ENCODE measurements at regions not wholly inside any gene's neighbourhood (a gene's known extent, or its start where the extent isn't known, plus 50 kb on each side); places are given as distances from the start of the nearest gene placed in this dataset.

GRCh38 chr1:201672685-201673084 is 133.8 kb downstream of the NAV1 start:
- no peak for FAIRE-seq
- RAD21 ChIA-PET (ENCODE audit: unreplicated experiment) = interaction anchor here (1.2 kb wide), 1 partner anchor 30 kb away, joined by 3 read pairs; no protein-coding TSS in a partner anchor
- SMC1A ChIA-PET (ENCODE audit: uncharacterized antibody, unreplicated experiment) = interaction anchor here (1.1 kb wide), 1 partner anchor 669 kb away, joined by 3 read pairs; the partner anchor contains the start of gene UBE2T
- no peak overlapping the region for H3K9ac ChIP-seq (ENCODE audit: control insufficient read depth, insufficient read depth, low read length)
- H3K4me3 ChIP-seq = no peak overlapping the region
- H2AFZ ChIP-seq (ENCODE audit: control insufficient read depth, low read depth, low read length) = no peak overlapping the region
- no peak for ATAC-seq
- 46% methylated on average over 8 of the region's 8 CpGs for WGBS (ENCODE audit: insufficient coverage, insufficient replicate concordance, low lambda C conversion rate, missing lambda C conversion rate)
- no peak overlapping the region for H3K4me2 ChIP-seq (ENCODE audit: control insufficient read depth, insufficient read depth)
- no peaks in the 10 kb centered on the region for H3K79me2 ChIP-seq (ENCODE audit: control insufficient read depth, insufficient read depth, low read length)
- no peak overlapping the region for H3K27ac ChIP-seq (ENCODE audit: control insufficient read depth, insufficient read depth)
- no peaks in the 10 kb centered on the region for H3K36me3 ChIP-seq (ENCODE audit: control insufficient read depth in 2 of 2, insufficient read depth in 2 of 2, low read length in 1 of 2)
- H3K4me1 ChIP-seq (ENCODE audit: control insufficient read depth, insufficient read depth, low read length) = no peaks in the 10 kb centered on the region
- in situ Hi-C loops (cut with MboI) = no loop called here
- no TSS peak for BruUV-seq (replicated peaks)
- POLR2A ChIA-PET = no interaction called here
- intact Hi-C loops (cut with micrococcal nuclease; ENCODE audit: unreplicated experiment) = no loop called here
- DNase-seq (ENCODE audit: low read depth, low spot score) = no peak
- CTCF ChIA-PET = no interaction called here
- no peaks in the 10 kb centered on the region for H3K9me3 ChIP-seq (replicated peaks; ENCODE audit: control insufficient read depth, insufficient read depth, low read length)
- TF ChIP-seq, protein P1, sequence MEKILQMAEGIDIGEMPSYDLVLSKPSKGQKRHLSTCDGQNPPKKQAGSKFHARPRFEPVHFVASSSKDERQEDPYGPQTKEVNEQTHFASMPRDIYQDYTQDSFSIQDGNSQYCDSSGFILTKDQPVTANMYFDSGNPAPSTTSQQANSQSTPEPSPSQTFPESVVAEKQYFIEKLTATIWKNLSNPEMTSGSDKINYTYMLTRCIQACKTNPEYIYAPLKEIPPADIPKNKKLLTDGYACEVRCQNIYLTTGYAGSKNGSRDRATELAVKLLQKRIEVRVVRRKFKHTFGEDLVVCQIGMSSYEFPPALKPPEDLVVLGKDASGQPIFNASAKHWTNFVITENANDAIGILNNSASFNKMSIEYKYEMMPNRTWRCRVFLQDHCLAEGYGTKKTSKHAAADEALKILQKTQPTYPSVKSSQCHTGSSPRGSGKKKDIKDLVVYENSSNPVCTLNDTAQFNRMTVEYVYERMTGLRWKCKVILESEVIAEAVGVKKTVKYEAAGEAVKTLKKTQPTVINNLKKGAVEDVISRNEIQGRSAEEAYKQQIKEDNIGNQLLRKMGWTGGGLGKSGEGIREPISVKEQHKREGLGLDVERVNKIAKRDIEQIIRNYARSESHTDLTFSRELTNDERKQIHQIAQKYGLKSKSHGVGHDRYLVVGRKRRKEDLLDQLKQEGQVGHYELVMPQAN (conservative IDR thresholded peaks at IDR 0.05) = no peak
- TF ChIP-seq NFIC (IDR thresholded peaks at IDR 0.05; ENCODE audit: low read depth, low read length) (no peak), SREBF2 (IDR thresholded peaks at IDR 0.05; ENCODE audit: low read length) (no peak), CREB1 (IDR thresholded peaks at IDR 0.05; ENCODE audit: low read depth) (no peak), CTCF (IDR thresholded peaks at IDR 0.05 in 2 of 3, conservative IDR thresholded peaks at IDR 0.05 in 1 of 3; ENCODE audit: control insufficient read depth in 2 of 3, extremely low read depth in 1 of 3, insufficient read depth in 1 of 3, low read depth in 3 of 3, low read length in 3 of 3) (no peak), STAT3 (IDR thresholded peaks at IDR 0.05; ENCODE audit: low read depth, low read length) (no peak), PML (IDR thresholded peaks at IDR 0.05; ENCODE audit: low read length) (no peak), POLR2AphosphoS2 (IDR thresholded peaks at IDR 0.05; ENCODE audit: low read depth, low read length) (no peak)
- TF ChIP-seq, protein P2, sequence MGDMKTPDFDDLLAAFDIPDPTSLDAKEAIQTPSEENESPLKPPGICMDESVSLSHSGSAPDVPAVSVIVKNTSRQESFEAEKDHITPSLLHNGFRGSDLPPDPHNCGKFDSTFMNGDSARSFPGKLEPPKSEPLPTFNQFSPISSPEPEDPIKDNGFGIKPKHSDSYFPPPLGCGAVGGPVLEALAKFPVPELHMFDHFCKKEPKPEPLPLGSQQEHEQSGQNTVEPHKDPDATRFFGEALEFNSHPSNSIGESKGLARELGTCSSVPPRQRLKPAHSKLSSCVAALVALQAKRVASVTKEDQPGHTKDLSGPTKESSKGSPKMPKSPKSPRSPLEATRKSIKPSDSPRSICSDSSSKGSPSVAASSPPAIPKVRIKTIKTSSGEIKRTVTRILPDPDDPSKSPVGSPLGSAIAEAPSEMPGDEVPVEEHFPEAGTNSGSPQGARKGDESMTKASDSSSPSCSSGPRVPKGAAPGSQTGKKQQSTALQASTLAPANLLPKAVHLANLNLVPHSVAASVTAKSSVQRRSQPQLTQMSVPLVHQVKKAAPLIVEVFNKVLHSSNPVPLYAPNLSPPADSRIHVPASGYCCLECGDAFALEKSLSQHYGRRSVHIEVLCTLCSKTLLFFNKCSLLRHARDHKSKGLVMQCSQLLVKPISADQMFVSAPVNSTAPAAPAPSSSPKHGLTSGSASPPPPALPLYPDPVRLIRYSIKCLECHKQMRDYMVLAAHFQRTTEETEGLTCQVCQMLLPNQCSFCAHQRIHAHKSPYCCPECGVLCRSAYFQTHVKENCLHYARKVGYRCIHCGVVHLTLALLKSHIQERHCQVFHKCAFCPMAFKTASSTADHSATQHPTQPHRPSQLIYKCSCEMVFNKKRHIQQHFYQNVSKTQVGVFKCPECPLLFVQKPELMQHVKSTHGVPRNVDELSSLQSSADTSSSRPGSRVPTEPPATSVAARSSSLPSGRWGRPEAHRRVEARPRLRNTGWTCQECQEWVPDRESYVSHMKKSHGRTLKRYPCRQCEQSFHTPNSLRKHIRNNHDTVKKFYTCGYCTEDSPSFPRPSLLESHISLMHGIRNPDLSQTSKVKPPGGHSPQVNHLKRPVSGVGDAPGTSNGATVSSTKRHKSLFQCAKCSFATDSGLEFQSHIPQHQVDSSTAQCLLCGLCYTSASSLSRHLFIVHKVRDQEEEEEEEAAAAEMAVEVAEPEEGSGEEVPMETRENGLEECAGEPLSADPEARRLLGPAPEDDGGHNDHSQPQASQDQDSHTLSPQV (IDR thresholded peaks at IDR 0.05) = no peak
- no peaks in the 10 kb centered on the region for H4K20me1 ChIP-seq (ENCODE audit: control insufficient read depth, insufficient read depth)
- H3K27me3 ChIP-seq (replicated peaks in 1 of 2; ENCODE audit: control insufficient read depth in 2 of 2, insufficient read depth in 2 of 2, low read length in 1 of 2) = peaks cover 0 to 2% of the 10 kb centered on the region in 2 experiments; a peak in 1 of 4 replicates

All from GM12878 (cell line).